Activated CD8-positive, alpha-beta memory T cell treated with anti-CD3 and anti-CD28 coated beads for 24 hours (primary cell): ENCODE measurements at regions not wholly inside any gene's neighbourhood (a gene's known extent, or its start where the extent isn't known, plus 50 kb on each side); places are given as distances from the start of the nearest gene placed in this dataset.
A peak's percentile ranks its signal among the peaks of the same experiment; 100 is the strongest.

Source experiments
- DNase-seq: peaks from one replicate; pipeline ENCODE4 v3.0.0-alpha.2; 2020

GRCh38 chr10:120960725-120961124, 109.6 kb downstream of the WDR11 start:
- no peak for DNase-seq

DNA sequence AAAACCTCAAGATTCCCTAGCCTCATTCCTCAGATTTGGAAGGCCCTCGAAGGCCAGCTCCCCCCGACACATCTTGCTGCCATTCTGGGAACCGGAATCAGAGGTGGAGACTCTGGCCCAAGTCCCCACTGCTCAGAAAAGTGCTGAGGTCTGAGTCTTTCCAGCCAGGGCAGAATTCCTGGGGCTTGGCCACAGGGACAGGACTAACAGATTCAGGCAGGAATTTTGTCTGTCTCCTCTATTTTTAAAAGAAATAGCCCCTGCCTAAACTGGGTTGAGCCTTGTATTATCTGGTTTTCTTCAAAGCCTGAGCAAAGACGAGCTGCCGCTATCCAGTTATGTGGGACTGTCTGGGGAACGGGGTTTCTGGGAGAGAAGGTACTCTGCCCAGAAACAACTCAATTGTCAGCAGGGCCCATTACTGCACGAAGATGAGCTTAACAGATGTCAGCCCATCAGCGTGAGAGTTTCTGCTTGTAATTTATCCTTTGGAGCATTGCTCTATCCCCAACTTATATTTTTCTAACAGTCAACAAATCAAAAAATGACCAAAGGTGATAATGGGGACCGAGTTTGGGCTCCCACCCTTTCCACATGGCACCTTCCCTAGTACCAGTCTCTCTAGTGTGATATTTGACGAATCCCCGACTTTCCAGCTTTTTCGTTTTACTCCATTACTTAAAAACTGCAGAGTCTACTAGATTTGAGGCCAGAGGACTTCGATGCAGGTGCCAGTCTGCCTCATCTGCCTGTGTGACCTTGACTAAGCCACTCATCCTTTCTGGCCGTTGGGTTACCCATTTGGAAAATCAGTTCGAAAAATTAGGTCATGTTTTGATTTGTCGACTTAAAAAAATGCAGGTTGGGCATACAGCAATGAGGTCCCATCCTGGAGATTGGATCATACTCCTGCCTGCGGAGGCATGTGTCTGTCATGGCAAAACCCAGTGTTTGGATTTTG, 110.9 kb downstream of the WDR11 start:
- no peak for DNase-seq

GRCh38 chr10:120962756-120963593, 111.8 kb downstream of the WDR11 start:
- no peak for DNase-seq

DNA sequence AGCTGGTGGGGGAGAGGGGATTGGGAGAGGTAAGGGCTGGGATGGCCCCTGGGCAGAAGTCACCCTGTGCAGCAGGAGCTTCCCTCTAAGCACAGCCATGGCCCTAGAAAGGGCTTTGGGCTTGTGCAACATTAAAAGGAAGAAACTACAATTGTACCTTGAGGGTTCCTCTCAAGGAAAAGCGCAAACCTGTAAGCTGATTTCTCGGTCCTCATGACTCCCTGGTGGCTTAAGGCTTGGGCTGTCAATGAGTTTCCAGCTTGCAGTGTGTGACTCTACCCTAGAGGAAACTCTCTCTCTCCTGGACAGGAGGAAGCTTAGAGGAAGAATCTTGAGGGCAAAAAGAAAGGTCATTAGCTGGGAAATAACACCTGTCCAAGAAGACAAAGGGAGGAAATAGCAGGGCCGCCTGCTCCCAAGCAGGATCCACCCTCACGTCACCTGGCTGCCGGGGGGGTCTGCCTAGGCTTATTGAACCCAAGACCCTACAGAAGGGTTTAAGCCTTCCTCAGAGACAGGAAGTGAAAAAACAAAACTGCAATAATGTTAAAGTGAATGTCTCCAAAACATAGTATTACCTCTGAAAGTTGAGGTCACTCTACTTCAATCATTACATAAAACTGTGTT, 112.5 kb downstream of the WDR11 start:
- no peak for DNase-seq

GRCh38 chr10:120966657-120967045, 115.5 kb downstream of the WDR11 start:
- DNase-seq, result no peak

DNA sequence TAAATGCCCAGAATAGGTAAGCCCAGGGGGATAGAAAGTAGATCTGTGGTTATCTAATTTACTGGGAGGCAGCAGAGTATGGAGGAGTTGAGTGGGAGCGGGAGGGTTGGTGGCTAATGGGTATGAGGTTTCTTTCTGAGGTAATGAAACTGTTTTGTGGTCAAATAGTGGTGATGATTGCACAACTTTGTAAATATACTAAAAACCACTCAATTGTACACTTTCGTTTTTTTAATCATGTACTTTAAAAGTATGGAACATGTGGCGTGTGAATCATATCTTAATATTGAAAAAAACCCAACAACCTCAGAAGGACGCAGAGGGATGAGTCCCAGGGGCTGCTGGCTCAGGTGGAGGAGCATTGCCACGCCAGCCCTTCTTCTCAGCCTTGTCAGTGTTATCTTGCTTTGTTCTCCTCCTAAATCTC, 118.1 kb downstream of the WDR11 start:
- DNase-seq, result no peak

- DNase-seq, result no peak
Observed at GRCh38 chr10:120970595-120971529, 119.7 kb downstream of the WDR11 start.

- DNase-seq, result no peak
Observed at GRCh38 chr10:120971671-120972070, 120.5 kb downstream of the WDR11 start.

DNA sequence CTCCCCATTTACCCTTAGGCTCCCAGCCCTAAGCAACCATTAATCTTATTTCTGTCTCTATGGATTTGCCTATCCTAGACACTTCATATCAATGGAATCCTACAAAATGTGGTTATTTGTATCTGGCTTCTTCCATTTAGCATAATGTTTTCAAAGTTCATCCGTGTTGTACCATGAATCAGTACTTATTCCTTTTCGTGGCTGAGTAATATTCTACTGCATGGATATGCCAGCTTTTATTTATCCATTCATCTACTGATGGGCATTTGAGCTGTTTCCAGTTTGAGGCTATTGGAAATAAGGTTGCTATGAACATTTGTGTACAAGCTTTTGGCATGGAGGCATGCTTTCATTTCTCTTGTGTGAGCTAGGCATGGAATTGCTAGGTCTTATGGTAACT, 121.1 kb downstream of the WDR11 start:
- DNase-seq, result no peak

GRCh38 chr10:120975072-120975867, 124.1 kb downstream of the WDR11 start:
- no peak for DNase-seq

GRCh38 chr10:120975868-120976225, 124.7 kb downstream of the WDR11 start:
- no peak for DNase-seq

DNA sequence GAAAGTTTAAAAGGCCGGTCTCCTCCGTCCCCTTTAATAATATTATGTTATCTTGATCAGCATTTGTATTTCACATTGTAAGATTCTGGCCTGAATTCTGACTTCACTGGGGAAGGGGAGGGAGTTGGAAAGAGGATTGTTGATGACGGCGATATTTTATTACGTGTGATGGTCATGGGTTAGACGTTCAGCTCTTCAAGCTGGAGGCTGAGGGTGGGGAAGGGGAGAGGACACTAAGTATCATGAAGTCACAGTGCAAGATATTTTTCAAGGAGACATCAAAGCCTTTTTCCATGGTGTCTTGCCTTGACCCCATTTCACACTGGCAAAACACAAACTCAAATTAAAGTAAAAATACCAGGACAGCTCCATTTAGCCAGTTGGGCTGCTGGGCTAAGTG, 126.7 kb downstream of the WDR11 start:
- DNase-seq, result no peak

DNA sequence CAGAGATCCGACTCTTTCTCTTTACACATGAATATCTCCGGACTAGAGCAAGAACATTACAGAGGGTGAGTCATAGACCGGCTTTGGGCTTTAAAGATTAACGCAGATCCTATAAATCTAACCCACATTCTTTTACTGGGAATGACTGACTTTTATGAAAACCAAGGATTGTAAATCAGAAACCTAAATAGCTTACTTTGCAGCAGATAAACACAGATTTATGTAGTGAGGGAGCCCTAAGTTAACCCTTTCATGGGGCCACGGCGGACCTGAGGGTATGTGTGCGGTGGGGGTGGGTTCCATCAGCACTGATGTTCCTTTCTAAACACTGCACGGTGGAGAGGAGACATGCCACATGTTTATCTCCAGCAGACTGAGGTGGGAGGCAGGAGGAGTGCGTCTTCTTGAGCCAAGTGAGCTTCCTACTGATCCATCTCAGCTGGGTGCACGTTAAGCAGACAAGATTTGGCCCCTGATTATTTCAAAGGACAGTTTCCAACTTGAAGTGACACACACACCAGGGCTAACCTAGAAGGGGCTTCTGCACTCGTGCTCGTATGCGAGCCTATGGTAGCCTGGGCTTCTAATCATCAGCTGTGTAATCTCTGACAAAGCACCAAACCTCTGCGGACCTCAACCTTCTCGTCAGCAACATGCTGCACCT, 127.6 kb downstream of the WDR11 start:
- no peak for DNase-seq

DNA sequence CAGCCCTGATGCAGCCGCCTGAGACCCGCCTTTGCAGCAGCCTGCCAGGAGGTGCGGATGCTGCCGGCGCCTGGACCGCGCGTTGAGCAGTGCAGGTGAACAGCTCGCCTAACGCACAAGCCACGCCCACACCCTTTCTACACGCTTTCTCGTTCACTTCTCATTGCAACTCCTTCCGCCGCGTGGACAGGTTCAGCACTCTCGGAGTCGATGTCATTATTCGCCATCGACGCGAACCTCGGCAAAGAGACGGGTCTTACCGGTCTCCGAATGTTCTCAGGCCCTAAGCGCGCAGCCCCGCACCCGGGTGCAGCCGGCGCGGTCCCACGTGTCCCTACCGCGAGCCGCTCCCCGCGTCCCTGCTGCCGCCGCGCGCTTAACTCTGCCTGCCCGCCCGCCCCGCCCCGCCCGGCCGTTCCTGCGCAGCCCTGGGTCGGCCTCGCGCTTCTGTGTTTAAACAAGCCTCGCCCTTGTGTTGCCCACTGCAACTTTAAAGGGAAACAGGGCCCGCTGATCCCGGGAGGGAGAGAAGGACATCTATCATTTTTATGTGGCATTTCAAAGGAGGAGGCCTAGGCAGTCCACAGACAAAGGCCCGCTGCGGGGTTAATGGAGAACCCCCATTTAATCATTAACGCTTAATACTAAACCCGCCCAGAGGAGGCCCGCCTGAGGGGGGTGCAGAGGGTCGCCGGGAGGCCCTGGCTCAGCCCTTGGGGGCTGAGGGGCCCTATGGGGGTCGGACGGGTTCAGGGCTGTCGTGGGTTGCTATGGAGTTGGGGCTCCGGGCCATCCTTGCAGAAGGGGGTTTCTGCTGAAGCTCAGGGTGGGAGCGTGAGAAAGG, 128.5 kb downstream of the WDR11 start:
- DNase-seq, result no peak

GRCh38 chr10:120980279-120981255, 129.4 kb downstream of the WDR11 start:
- DNase-seq, result peak; percentile 24

GRCh38 chr10:120981601-120982391, 130.6 kb downstream of the WDR11 start:
- DNase-seq, result peak; percentile 28

GRCh38 chr10:120982507-120982906, 131.3 kb downstream of the WDR11 start:
- peak; percentile 11 for DNase-seq

- DNase-seq, result no peak
Observed at GRCh38 chr10:120983721-120984120, 132.6 kb downstream of the WDR11 start.
